ENCODE measurements at regions not wholly inside any gene's neighbourhood (a gene's known extent, or its start where the extent isn't known, plus 50 kb on each side); places are given as distances from the start of the nearest gene placed in this dataset.

GRCh38 chr20:7523288-7523687, 417.0 kb downstream of the HAO1 start:
- Histone ChIP-seq H3K4me1 (no peaks in the 10 kb centered on the region), H3K27me3 (no peaks in the 10 kb centered on the region), H3K36me3 (no peaks in the 10 kb centered on the region), H3K9me3 (no peaks in the 10 kb centered on the region), H3K27ac (no peak overlapping the region), H3K4me3 (no peak overlapping the region)
- no peak for DNase-seq
- TF ChIP-seq POLR2A (IDR thresholded peaks at IDR 0.05) (no peak), CTCF (IDR thresholded peaks at IDR 0.05) (no peak), POLR2AphosphoS5 (IDR thresholded peaks at IDR 0.05) (no peak), EP300 (IDR thresholded peaks at IDR 0.05; ENCODE audit: low read depth) (no peak)
- in situ Hi-C loops (cut with MboI; ENCODE audit: low pct_ligation_motif_present in 1 of 4, low pct_unique_long_range_greater_than_20kb in 1 of 4, low sequenced_read_pairs in 3 of 4), result no loop called here
- intact Hi-C loops (cut with DNase I; ENCODE audit: low total_unique reads), result no loop called here

- TF ChIP-seq POLR2A (IDR thresholded peaks at IDR 0.05) (no peak), EP300 (IDR thresholded peaks at IDR 0.05; ENCODE audit: low read depth) (no peak), CTCF (IDR thresholded peaks at IDR 0.05) (no peak), POLR2AphosphoS5 (IDR thresholded peaks at IDR 0.05) (no peak)
- intact Hi-C loops (cut with DNase I; ENCODE audit: low total_unique reads) (no loop called here), in situ Hi-C loops (cut with MboI; ENCODE audit: low pct_ligation_motif_present in 1 of 4, low pct_unique_long_range_greater_than_20kb in 1 of 4, low sequenced_read_pairs in 3 of 4) (no loop called here)
- Histone ChIP-seq H3K4me1 (no peaks in the 10 kb centered on the region), H3K4me3 (no peak overlapping the region), H3K27ac (no peak overlapping the region), H3K27me3 (no peaks in the 10 kb centered on the region), H3K9me3 (peaks cover 0 to 5% of the 10 kb centered on the region in 2 donors), H3K36me3 (no peaks in the 10 kb centered on the region)
- no peak for DNase-seq
Observed at GRCh38 chr20:7540018-7540417, 400.2 kb downstream of the HAO1 start.

- WGBS, 2 donors (ENCODE audit: low coverage in 1 of 2), result 77% methylated on average over 2 of the region's 2 CpGs; no CpG with 5 or more reads in 1 of the 2 donors
- intact Hi-C loops (cut with DNase I; ENCODE audit: low total_unique reads), result no loop called here
- TF ChIP-seq POLR2A (IDR thresholded peaks at IDR 0.05) (no peak), POLR2AphosphoS5 (IDR thresholded peaks at IDR 0.05) (no peak), CTCF (IDR thresholded peaks at IDR 0.05) (no peak), EP300 (IDR thresholded peaks at IDR 0.05; ENCODE audit: low read depth) (no peak)
- no peak for DNase-seq
- Histone ChIP-seq H3K4me3 (no peak overlapping the region), H3K4me1 (no peaks in the 10 kb centered on the region), H3K9me3 (peaks cover 0 to 5% of the 10 kb centered on the region in 2 donors), H3K27me3 (no peaks in the 10 kb centered on the region), H3K27ac (no peak overlapping the region), H3K36me3 (no peaks in the 10 kb centered on the region)
- in situ Hi-C loops (cut with MboI; ENCODE audit: low pct_ligation_motif_present in 1 of 4, low pct_unique_long_range_greater_than_20kb in 1 of 4, low sequenced_read_pairs in 3 of 4), result no loop called here
Observed at GRCh38 chr20:7540923-7541322, 399.3 kb downstream of the HAO1 start.

GRCh38 chr20:7571101-7571500, 369.2 kb downstream of the HAO1 start:
- H3K27ac ChIP-seq, result no peak overlapping the region
- no peaks in the 10 kb centered on the region for H3K9me3 ChIP-seq
- H3K4me1 ChIP-seq, result no peaks in the 10 kb centered on the region
- H3K4me3 ChIP-seq, result no peak overlapping the region
- WGBS, 2 donors (ENCODE audit: low coverage in 1 of 2), result 65 to 73% methylated on average over 3 of the region's 3 CpGs
- H3K27me3 ChIP-seq, result no peaks in the 10 kb centered on the region
- intact Hi-C loops (cut with DNase I; ENCODE audit: low total_unique reads) (no loop called here), in situ Hi-C loops (cut with MboI; ENCODE audit: low pct_ligation_motif_present in 1 of 4, low pct_unique_long_range_greater_than_20kb in 1 of 4, low sequenced_read_pairs in 3 of 4) (no loop called here)
- TF ChIP-seq CTCF (IDR thresholded peaks at IDR 0.05), result no peak
- no peak for TF ChIP-seq EP300 (IDR thresholded peaks at IDR 0.05; ENCODE audit: low read depth)
- no peak for TF ChIP-seq POLR2AphosphoS5 (IDR thresholded peaks at IDR 0.05)
- TF ChIP-seq POLR2A (IDR thresholded peaks at IDR 0.05), result no peak
- DNase-seq, result no peak
- no peaks in the 10 kb centered on the region for H3K36me3 ChIP-seq

Measured in transverse colon (tissue), 4 donors.